GM23338 (cell line): ENCODE measurements at regions not wholly inside any gene's neighbourhood (a gene's known extent, or its start where the extent isn't known, plus 50 kb on each side); places are given as distances from the start of the nearest gene placed in this dataset.

ENCODE experiments used
- ATAC-seq: fragments of 200-7000 bp; cut with Tn5 transposase; 3 replicates; pipeline ENCODE4 v1.9.1; 2020
- DNase-seq: peaks from one replicate; pipeline ENCODE4 v3.0.0-alpha.2; 2015; ENCODE audit warnings: low spot score
- H2AFZ ChIP-seq: fragments of 200-600 bp; sonication (generic); 2 replicates; pipeline ENCODE4 v1.8.0; 2016; ENCODE audit warnings: antibody characterized with exemption, mild to moderate bottlenecking, moderate library complexity
- H3F3A ChIP-seq: fragments of 200-600 bp; sonication (generic); replicated peaks from 2 replicates; pipeline ENCODE4 v1.8.0; 2017; ENCODE audit warnings: antibody characterized with exemption, mixed run types, low read depth
- H3K27ac ChIP-seq: fragments of 200-600 bp; sonication (generic); 2 replicates; pipeline ENCODE4 v1.6.1; 2016; ENCODE audit warnings: low read depth
- H3K27me3 ChIP-seq: fragments of 200-600 bp; sonication (generic); 2 replicates; pipeline ENCODE4 v1.8.0; 2016; ENCODE audit warnings: mild to moderate bottlenecking, mixed run types, moderate library complexity; ENCODE audit not compliant: insufficient read depth
- H3K36me3 ChIP-seq: fragments of 200-600 bp; sonication (generic); 2 replicates; pipeline ENCODE4 v1.8.0; 2016; ENCODE audit warnings: mild to moderate bottlenecking; ENCODE audit not compliant: insufficient read depth
- H3K4me1 ChIP-seq: fragments of 200-600 bp; sonication (generic); 2 replicates; pipeline ENCODE4 v1.8.0; 2016; ENCODE audit warnings: mild to moderate bottlenecking, moderate library complexity; ENCODE audit not compliant: insufficient read depth
- H3K4me2 ChIP-seq: fragments of 200-600 bp; sonication (generic); 2 replicates; pipeline ENCODE4 v1.7.1; 2017; ENCODE audit warnings: mixed run types
- H3K4me3 ChIP-seq: fragments of 200-600 bp; sonication (generic); 2 replicates; pipeline ENCODE4 v1.6.1; 2016; ENCODE audit warnings: mixed run types
- H3K79me2 ChIP-seq: fragments of 200-600 bp; sonication (generic); replicated peaks from 2 replicates; pipeline ENCODE4 v1.8.0; 2017; ENCODE audit warnings: mild to moderate bottlenecking; ENCODE audit not compliant: insufficient read depth
- H3K9me2 ChIP-seq: fragments of 200-600 bp; sonication (generic); 2 replicates; pipeline ENCODE4 v1.8.0; 2017; ENCODE audit not compliant: insufficient read depth
- H4K20me1 ChIP-seq: fragments of 200-600 bp; sonication (generic); replicated peaks from 2 replicates; pipeline ENCODE4 v1.8.0; 2017; ENCODE audit warnings: mild to moderate bottlenecking; ENCODE audit not compliant: insufficient read depth
- H3K27ac Mint-ChIP-seq: 2 replicates; pipeline ENCODE4 v1.8.0; 2020; ENCODE audit warnings: inconsistent platforms, mild to moderate bottlenecking, moderate library complexity, mixed read lengths
- H3K27me3 Mint-ChIP-seq: 3 replicates; pipeline ENCODE4 v1.8.0; 2022; ENCODE audit warnings: low read depth, mild to moderate bottlenecking, moderate library complexity, mixed read lengths, inconsistent platforms; ENCODE audit not compliant: insufficient read depth, poor library complexity
- H3K36me3 Mint-ChIP-seq: 3 replicates; pipeline ENCODE4 v1.8.0; 2021; ENCODE audit warnings: low read depth, mild to moderate bottlenecking, inconsistent platforms, moderate library complexity, mixed read lengths
- H3K4me1 Mint-ChIP-seq: 3 replicates; pipeline ENCODE4 v1.8.0; 2020; ENCODE audit warnings: mild to moderate bottlenecking, inconsistent platforms, mixed read lengths
- H3K4me3 Mint-ChIP-seq: 3 replicates; pipeline ENCODE4 v1.8.0; 2021; ENCODE audit warnings: moderate library complexity, mild to moderate bottlenecking, inconsistent platforms, mixed read lengths
- H3K9me3 Mint-ChIP-seq: 3 replicates; pipeline ENCODE4 v1.8.0; 2020; ENCODE audit warnings: moderate library complexity, mild to moderate bottlenecking, inconsistent platforms, mixed read lengths
- CREB1 ChIP-seq: fragments of 250-450 bp; sonication (Bioruptor Pico); IDR thresholded peaks from 2 replicates; pipeline ENCODE4 v1.5.0; 2020; ENCODE audit warnings: low read depth, mild to moderate bottlenecking, moderate library complexity
- CTCF ChIP-seq, 2 experiments: fragments of 200-600 bp in 1 of 2; sonication (generic) in 1 of 2; conservative IDR thresholded peaks; 2 replicates each; pipeline versions ENCODE4 v1.5.1 to v1.6.1; 2016 to 2017; ENCODE audit warnings: antibody characterized with exemption in 2 of 2, low read depth in 2 of 2, mild to moderate bottlenecking in 2 of 2, moderate library complexity in 1 of 2
- ETS1 ChIP-seq: IDR thresholded peaks from 2 replicates; pipeline ENCODE4 v1.6.1; 2016; ENCODE audit warnings: antibody characterized with exemption
- NANOG ChIP-seq: IDR thresholded peaks from 2 replicates; pipeline ENCODE4 v1.6.1; 2016; ENCODE audit warnings: antibody characterized with exemption, borderline replicate concordance
- POLR2AphosphoS5 ChIP-seq: IDR thresholded peaks from 2 replicates; pipeline ENCODE4 v1.6.1; 2016; ENCODE audit warnings: antibody characterized with exemption, low read depth
- STAT1 ChIP-seq: IDR thresholded peaks from one replicate; pipeline ENCODE4 v1.6.1; 2016; ENCODE audit warnings: antibody characterized with exemption; ENCODE audit not compliant: unreplicated experiment
- ZNF114 ChIP-seq: fragments of 250-450 bp; sonication (Bioruptor Pico); IDR thresholded peaks from 2 replicates; pipeline ENCODE4 v1.5.0; 2020; ENCODE audit warnings: mild to moderate bottlenecking, moderate library complexity
- ZNF462 ChIP-seq: fragments of 250-450 bp; sonication (Bioruptor Pico); IDR thresholded peaks from 2 replicates; pipeline ENCODE4 v1.5.0; 2020; ENCODE audit warnings: mild to moderate bottlenecking, moderate library complexity

- Histone ChIP-seq H3K27me3 (no peaks in the 10 kb centered on the region), H3K4me1 (no peaks in the 10 kb centered on the region), H3K27ac (no peak overlapping the region), H4K20me1 (no peaks in the 10 kb centered on the region), H2AFZ (no peak overlapping the region), H3K79me2 (no peaks in the 10 kb centered on the region), H3F3A (no peaks in the 10 kb centered on the region), H3K4me2 (no peak overlapping the region), H3K4me3 (no peak overlapping the region), H3K9me2 (0 out of 2 replicates have a peak, but pooled peaks cover 3% of the 10 kb centered on the region), H3K36me3 (no peaks in the 10 kb centered on the region)
- Mint-ChIP-seq H3K4me1 (no peaks in the 10 kb centered on the region), H3K9me3 (peaks cover 73% of the 10 kb centered on the region), H3K27ac (no peak overlapping the region), H3K36me3 (no peaks in the 10 kb centered on the region), H3K27me3 (peaks cover 5% of the 10 kb centered on the region), H3K4me3 (no peak overlapping the region)
- TF ChIP-seq STAT1 = no peak
- TF ChIP-seq ZNF462 (CRISPR knock-in tag) = no peak
- TF ChIP-seq CTCF (conservative IDR thresholded peaks at IDR 0.05; ENCODE audit: low read depth in 2 of 2) = no peak
- no peak for TF ChIP-seq CREB1 (CRISPR knock-in tag)
- DNase-seq (no peak), ATAC-seq (no peak)
Observed at GRCh38 chr2:6024784-6025183, 332.6 kb downstream of the SOX11 start.

GRCh38 chr2:6025391-6025790, 333.2 kb downstream of the SOX11 start:
- Histone ChIP-seq H3K27ac (no peak overlapping the region), H3F3A (no peaks in the 10 kb centered on the region), H3K9me2 (0 out of 2 replicates have a peak, but pooled peaks cover 3% of the 10 kb centered on the region), H3K4me2 (no peak overlapping the region), H4K20me1 (no peaks in the 10 kb centered on the region), H3K27me3 (no peaks in the 10 kb centered on the region), H3K4me3 (no peak overlapping the region), H2AFZ (no peak overlapping the region), H3K79me2 (no peaks in the 10 kb centered on the region), H3K4me1 (no peaks in the 10 kb centered on the region), H3K36me3 (no peaks in the 10 kb centered on the region)
- Mint-ChIP-seq H3K4me3 (no peak overlapping the region), H3K9me3 (peaks cover 75% of the 10 kb centered on the region), H3K27me3 (peaks cover 5% of the 10 kb centered on the region), H3K36me3 (no peaks in the 10 kb centered on the region), H3K27ac (no peak overlapping the region), H3K4me1 (no peaks in the 10 kb centered on the region)
- no peak for DNase-seq
- TF ChIP-seq POLR2AphosphoS5 = no peak
- TF ChIP-seq STAT1 = no peak
- no peak for TF ChIP-seq CTCF (conservative IDR thresholded peaks at IDR 0.05; ENCODE audit: low read depth in 2 of 2)
- TF ChIP-seq ETS1 = no peak
- TF ChIP-seq ZNF114 = no peak
- TF ChIP-seq NANOG = no peak
- TF ChIP-seq CREB1 (CRISPR knock-in tag) = no peak
- no peak for ATAC-seq
